PC-9 (cell line): ENCODE measurements at regions not wholly inside any gene's neighbourhood (a gene's known extent, or its start where the extent isn't known, plus 50 kb on each side); places are given as distances from the start of the nearest gene placed in this dataset.
"Not testable (repeated sequence)": the region's sequence is repeated elsewhere in the genome, so short reads cannot be mapped to it uniquely, and the experiment has no call there.

Experiments used
- BruUV-seq: library from RNA; stranded (reverse); fragments of 400-500 nt; replicated peaks from 2 replicates; lab custom pipeline; 2021; lab: Mats Ljungman, UMichigan
- CTCF ChIA-PET: fragments of 300-600 bp; sonication (Branson Sonifier 250); formaldehyde crosslinking; loops from one replicate; lab custom pipeline; 2022; ENCODE audit warnings: antibody characterized with exemption; lab: Charles Lee
- POLR2A ChIA-PET: fragments of 300-600 bp; sonication (Branson Sonifier 250); formaldehyde crosslinking; loops from one replicate; lab custom pipeline; 2022; ENCODE audit warnings: antibody characterized with exemption; ENCODE audit not compliant: unreplicated experiment; lab: Charles Lee
- DNase-seq, 2 experiments: peaks; one replicate each; pipeline versions ENCODE4 v3.0.0 to v3.0.0-alpha.2; 2015 to 2022; ENCODE audit warnings: mixed read lengths in 1 of 2
- H2AFZ ChIP-seq: fragments of 200-600 bp; sonication (generic); 2 replicates; pipeline ENCODE4 v1.8.1; 2017; ENCODE audit warnings: antibody characterized with exemption
- H3F3A ChIP-seq: fragments of 200-600 bp; sonication (generic); 2 replicates; pipeline ENCODE4 v1.8.1; 2017; ENCODE audit warnings: antibody characterized with exemption, mild to moderate bottlenecking, low read depth; ENCODE audit not compliant: insufficient read depth
- H3K27ac ChIP-seq: fragments of 200-600 bp; sonication (generic); 2 replicates; pipeline ENCODE4 v1.6.1; 2016; ENCODE audit warnings: mixed run types
- H3K27me3 ChIP-seq: fragments of 200-600 bp; sonication (generic); 2 replicates; pipeline ENCODE4 v1.6.1; 2016; ENCODE audit warnings: low read depth, mixed run types; ENCODE audit not compliant: insufficient read depth
- H3K36me3 ChIP-seq: fragments of 200-600 bp; sonication (generic); 2 replicates; pipeline ENCODE4 v1.6.1; 2016; ENCODE audit warnings: low read depth, mixed run types
- H3K4me1 ChIP-seq: fragments of 200-600 bp; sonication (generic); replicated peaks from 2 replicates; pipeline ENCODE4 v1.6.1; 2016; ENCODE audit warnings: mixed run types; ENCODE audit not compliant: insufficient read depth
- H3K4me2 ChIP-seq: fragments of 200-600 bp; sonication (generic); 2 replicates; pipeline ENCODE4 v1.6.1; 2017; ENCODE audit warnings: mixed run types
- H3K4me3 ChIP-seq: fragments of 200-600 bp; sonication (generic); 2 replicates; pipeline ENCODE4 v1.6.1; 2016; ENCODE audit warnings: mixed run types
- H3K79me2 ChIP-seq: fragments of 200-600 bp; sonication (generic); 2 replicates; pipeline ENCODE4 v1.6.1; 2017; ENCODE audit warnings: low read depth, mixed run types
- H3K9me2 ChIP-seq: fragments of 200-600 bp; sonication (generic); 2 replicates; pipeline ENCODE4 v1.8.1; 2017; ENCODE audit warnings: mild to moderate bottlenecking; ENCODE audit not compliant: insufficient read depth
- H3K9me3 ChIP-seq: fragments of 200-600 bp; sonication (generic); 2 replicates; pipeline ENCODE4 v1.8.1; 2016; ENCODE audit warnings: low read depth; ENCODE audit not compliant: insufficient read depth
- H4K20me1 ChIP-seq: fragments of 200-600 bp; sonication (generic); 2 replicates; pipeline ENCODE4 v1.8.1; 2017; ENCODE audit not compliant: insufficient read depth
- EZH2 ChIP-seq: fragments of 200-600 bp; sonication (generic); IDR thresholded peaks from 2 replicates; pipeline ENCODE4 v1.8.0; 2017; ENCODE audit warnings: antibody characterized with exemption, low read depth
- intact Hi-C: fragments of 100-400 bp; cut with micrococcal nuclease; formaldehyde crosslinking; loops from one replicate; pipeline ENCODE4 v1.10.0; 2022; ENCODE audit not compliant: unreplicated experiment
- TF ChIP-seq, protein P1 (sequence below): fragments of 200-600 bp; sonication (generic); conservative IDR thresholded peaks from 2 replicates; pipeline ENCODE4 v1.6.1; 2017; ENCODE audit warnings: mixed run types, antibody characterized with exemption, mild to moderate bottlenecking, moderate library complexity

GRCh38 chr4:129998436-129999150, 902.6 kb downstream of the C4orf33 start:
- intact Hi-C loops = no loop called here
- H3K4me2 ChIP-seq = no peak overlapping the region
- no TSS peak for BruUV-seq
- DNase-seq = no peak
- H3K27me3 ChIP-seq = no peaks in the 10 kb centered on the region
- H3K9me3 ChIP-seq = no peaks in the 10 kb centered on the region
- no peaks in the 10 kb centered on the region for H3K79me2 ChIP-seq
- no peak overlapping the region for H3K4me3 ChIP-seq
- no peaks in the 10 kb centered on the region for H4K20me1 ChIP-seq
- TF ChIP-seq, protein P1, sequence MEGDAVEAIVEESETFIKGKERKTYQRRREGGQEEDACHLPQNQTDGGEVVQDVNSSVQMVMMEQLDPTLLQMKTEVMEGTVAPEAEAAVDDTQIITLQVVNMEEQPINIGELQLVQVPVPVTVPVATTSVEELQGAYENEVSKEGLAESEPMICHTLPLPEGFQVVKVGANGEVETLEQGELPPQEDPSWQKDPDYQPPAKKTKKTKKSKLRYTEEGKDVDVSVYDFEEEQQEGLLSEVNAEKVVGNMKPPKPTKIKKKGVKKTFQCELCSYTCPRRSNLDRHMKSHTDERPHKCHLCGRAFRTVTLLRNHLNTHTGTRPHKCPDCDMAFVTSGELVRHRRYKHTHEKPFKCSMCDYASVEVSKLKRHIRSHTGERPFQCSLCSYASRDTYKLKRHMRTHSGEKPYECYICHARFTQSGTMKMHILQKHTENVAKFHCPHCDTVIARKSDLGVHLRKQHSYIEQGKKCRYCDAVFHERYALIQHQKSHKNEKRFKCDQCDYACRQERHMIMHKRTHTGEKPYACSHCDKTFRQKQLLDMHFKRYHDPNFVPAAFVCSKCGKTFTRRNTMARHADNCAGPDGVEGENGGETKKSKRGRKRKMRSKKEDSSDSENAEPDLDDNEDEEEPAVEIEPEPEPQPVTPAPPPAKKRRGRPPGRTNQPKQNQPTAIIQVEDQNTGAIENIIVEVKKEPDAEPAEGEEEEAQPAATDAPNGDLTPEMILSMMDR = no peak
- TF ChIP-seq EZH2 = no peak
- no peaks in the 10 kb centered on the region for H3K36me3 ChIP-seq
- H3K9me2 ChIP-seq = no peaks in the 10 kb centered on the region
- no peak overlapping the region for H2AFZ ChIP-seq
- POLR2A ChIA-PET = no interaction called here
- no peaks in the 10 kb centered on the region for H3F3A ChIP-seq
- H3K27ac ChIP-seq = no peak overlapping the region
- no peaks in the 10 kb centered on the region for H3K4me1 ChIP-seq
- CTCF ChIA-PET = no interaction called here

DNA sequence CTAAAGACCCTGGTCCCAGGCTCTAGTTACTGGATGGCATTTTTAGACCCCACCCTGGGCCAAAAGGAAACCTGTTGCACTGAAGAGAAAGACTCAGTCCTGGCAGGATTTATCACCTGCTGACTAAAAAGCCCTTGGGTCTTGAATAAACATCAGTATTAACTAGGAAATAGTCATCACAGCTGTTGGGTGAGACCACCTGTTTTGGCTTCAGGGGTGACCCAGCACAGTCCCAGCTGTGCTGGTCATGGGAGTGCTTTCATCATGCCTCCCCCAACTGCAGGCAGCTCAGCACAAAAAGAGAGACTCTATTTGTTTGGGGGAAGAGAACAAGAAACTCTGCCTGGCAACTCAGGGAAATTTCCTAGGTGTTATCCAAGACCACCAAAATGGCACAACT, 903.2 kb downstream of the C4orf33 start:
- Histone ChIP-seq H3K79me2 (no peaks in the 10 kb centered on the region), H3K27ac (no peak overlapping the region), H3K9me3 (no peaks in the 10 kb centered on the region), H3F3A (no peaks in the 10 kb centered on the region), H3K4me1 (no peaks in the 10 kb centered on the region), H2AFZ (no peak overlapping the region), H3K4me3 (no peak overlapping the region), H3K27me3 (no peaks in the 10 kb centered on the region), H3K9me2 (no peaks in the 10 kb centered on the region), H3K36me3 (no peaks in the 10 kb centered on the region), H4K20me1 (no peaks in the 10 kb centered on the region), H3K4me2 (no peak overlapping the region)
- BruUV-seq = no TSS peak
- intact Hi-C loops = no loop called here
- ChIA-PET POLR2A (no interaction called here), CTCF (no interaction called here)
- no peak for TF ChIP-seq EZH2
- TF ChIP-seq, protein P1 = no peak
- no peak for DNase-seq

GRCh38 chr4:130008461-130008860, 912.5 kb downstream of the C4orf33 start:
- no peak for DNase-seq
- Histone ChIP-seq H3K9me3 (no peaks in the 10 kb centered on the region), H3K4me3 (no peak overlapping the region), H3K4me2 (no peak overlapping the region), H3K27ac (no peak overlapping the region), H3K36me3 (no peaks in the 10 kb centered on the region), H4K20me1 (no peaks in the 10 kb centered on the region), H3K4me1 (no peaks in the 10 kb centered on the region), H3K27me3 (no peaks in the 10 kb centered on the region), H2AFZ (no peak overlapping the region), H3K9me2 (no peaks in the 10 kb centered on the region), H3K79me2 (no peaks in the 10 kb centered on the region), H3F3A (no peaks in the 10 kb centered on the region)
- no TSS peak for BruUV-seq
- intact Hi-C loops = no loop called here
- ChIA-PET CTCF (no interaction called here), POLR2A (no interaction called here)
- no peak for TF ChIP-seq EZH2
- TF ChIP-seq, protein P1 = no peak

GRCh38 chr4:130012806-130013205, 916.9 kb downstream of the C4orf33 start:
- CTCF ChIA-PET, H2AFZ ChIP-seq, H3K36me3 ChIP-seq, DNase-seq, POLR2A ChIA-PET, H3K27ac ChIP-seq, H3K4me2 ChIP-seq, H3K4me3 ChIP-seq, BruUV-seq, H3K79me2 ChIP-seq, H3F3A ChIP-seq, H3K27me3 ChIP-seq, H3K9me3 ChIP-seq, H4K20me1 ChIP-seq, intact Hi-C loops, H3K9me2 ChIP-seq, H3K4me1 ChIP-seq: not testable (repeated sequence)
